ENCODE measurements at regions not wholly inside any gene's neighbourhood (a gene's known extent, or its start where the extent isn't known, plus 50 kb on each side); places are given as distances from the start of the nearest gene placed in this dataset.
"Not testable (repeated sequence)": the region's sequence is repeated elsewhere in the genome, so short reads cannot be mapped to it uniquely, and the experiment has no call there.

DNA sequence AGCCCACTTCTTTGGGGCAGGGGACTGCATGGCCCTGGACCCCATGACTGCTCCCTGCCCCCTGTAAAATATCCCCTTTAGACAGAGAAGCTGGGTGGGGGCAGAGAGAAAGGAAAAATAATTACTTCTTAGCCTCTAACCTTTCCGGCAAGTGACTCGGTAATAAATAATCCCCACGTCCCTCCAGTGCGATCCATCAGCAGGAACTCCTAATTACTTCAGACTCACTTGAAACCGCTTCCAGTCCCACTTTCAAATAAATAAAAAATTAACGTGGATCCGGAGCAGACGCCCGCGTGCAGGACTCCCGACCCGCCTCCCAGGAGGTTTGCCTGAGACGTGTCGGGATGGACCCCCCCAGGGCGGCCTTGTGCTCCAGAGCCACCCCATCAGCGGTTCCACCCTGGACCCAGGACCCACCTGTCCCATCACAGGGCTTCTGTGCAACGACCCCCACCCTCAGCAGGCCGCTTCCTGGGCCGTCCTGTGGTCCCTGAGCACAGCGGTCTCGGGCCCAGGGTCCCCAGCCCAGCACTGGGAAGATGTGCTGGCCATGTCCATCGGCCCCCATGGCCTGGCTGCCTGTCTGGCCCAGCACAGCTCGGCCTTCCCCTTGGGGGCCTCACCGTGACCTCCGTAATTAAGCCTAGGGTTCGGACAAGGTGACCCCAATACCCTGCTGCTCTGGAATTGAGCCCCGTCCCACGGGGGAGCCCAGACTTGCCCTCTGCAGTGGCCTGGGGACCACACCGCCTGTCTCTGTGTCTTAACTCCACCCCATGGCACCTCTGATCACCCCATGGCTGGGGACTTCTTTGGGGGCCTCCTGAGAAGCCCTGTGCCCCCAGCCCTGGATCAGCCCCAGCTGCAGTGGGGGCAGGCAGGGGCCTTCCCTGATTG, 108.0 kb downstream of the UNCX start:
- DNase-seq: no peak

DNA sequence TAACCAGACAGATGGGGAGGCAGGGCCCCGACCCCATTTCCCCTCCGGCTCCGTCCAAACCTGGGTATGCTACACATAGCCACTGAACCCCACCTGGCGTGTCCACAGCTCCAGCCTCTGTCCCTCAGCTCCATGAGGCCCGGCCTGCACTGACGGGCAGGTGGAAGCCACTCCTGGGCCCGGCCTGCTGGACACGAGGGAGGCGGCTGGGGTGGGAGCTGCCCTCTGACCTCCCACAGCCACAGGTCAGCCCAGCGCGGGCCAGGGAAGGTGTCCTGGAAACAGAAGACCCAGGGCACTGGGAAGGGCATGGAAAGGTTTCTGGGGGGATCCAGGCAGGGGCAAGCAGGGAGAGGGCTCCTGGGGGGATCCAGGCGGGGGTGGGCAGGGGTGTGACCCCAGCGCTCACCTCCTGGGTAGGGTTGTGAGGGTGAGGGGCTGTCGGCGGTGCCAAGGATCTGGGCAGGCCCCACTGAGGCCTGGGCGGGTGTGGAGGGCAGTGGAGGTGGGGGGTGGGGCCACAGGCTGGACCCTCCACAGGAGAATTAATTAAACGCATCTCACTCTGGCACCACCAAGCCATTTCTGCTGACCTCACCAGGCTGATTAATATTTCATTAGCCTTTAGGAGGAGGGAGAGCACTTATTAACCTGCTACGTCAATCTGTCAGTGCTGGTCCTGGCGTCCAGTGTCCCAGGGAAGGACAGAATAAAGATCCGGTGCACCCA, 108.9 kb downstream of the UNCX start:
- no peak for DNase-seq

DNA sequence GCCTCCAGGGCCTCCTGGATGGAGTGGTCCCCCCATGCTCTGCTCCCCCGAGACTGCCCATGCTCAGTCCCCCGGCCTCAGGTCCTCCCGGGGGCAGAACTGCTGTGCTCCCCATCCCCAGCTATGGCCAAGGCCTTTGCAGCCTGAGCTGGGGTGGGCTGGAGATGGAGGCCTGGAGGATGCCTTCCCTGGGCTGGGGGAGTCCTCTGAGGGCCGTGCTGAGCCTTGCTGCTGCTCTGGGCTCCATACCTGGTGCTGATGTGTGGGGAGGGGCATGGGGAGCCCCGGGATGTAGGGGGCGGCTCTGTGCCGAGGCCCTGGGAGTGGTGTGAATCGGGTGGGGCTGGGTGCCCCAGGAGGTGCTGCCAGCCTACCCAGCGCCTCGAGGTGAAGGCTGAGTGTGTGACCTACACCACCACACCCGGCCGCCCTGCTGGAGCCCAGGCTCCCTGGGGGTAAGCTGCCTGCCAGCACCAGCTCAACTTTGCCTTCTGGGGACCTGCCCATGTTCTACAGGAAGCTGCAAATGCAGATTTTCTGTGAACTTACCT, 109.5 kb downstream of the UNCX start:
- DNase-seq: no peak

DNA sequence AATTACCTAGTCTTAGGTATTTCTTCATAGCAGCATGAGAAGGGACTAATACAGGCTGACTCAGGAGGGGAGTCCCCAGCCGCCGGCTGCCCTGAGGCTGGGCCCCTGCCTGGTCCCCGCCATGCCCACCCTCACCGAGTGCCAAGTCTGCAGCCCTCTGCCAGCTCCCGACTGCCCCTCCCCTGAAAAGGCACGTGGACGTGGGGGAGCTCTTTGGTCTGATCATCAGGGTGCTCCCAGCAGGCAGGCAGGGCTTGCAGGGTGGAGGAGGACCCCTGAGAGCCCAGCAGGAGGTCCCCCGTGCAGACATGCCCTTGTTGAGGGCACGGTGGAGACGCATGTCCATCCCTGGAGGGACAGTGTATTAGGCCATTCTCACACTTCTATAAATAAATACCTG, 110.9 kb downstream of the UNCX start:
- no peak for DNase-seq

DNA sequence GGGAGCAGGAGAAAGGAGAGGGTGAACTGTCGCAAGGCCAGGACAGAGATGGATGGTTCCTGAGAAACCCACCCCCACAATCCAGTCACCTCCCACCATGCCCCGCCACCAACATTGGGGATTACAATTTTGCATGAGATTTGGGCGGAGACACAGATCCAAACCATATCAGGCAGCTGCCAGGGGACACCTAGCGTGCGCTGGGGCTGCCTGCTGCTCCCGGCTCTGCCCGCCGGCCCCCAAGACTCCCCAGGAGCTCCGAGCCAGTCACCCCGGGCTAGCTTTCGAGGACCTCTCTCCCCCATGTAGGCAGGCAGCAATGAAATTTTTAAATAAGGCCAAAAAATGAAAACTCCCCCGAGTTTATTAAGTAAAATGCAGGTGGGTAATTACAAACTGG, 111.7 kb downstream of the UNCX start:
- DNase-seq: no peak

DNA sequence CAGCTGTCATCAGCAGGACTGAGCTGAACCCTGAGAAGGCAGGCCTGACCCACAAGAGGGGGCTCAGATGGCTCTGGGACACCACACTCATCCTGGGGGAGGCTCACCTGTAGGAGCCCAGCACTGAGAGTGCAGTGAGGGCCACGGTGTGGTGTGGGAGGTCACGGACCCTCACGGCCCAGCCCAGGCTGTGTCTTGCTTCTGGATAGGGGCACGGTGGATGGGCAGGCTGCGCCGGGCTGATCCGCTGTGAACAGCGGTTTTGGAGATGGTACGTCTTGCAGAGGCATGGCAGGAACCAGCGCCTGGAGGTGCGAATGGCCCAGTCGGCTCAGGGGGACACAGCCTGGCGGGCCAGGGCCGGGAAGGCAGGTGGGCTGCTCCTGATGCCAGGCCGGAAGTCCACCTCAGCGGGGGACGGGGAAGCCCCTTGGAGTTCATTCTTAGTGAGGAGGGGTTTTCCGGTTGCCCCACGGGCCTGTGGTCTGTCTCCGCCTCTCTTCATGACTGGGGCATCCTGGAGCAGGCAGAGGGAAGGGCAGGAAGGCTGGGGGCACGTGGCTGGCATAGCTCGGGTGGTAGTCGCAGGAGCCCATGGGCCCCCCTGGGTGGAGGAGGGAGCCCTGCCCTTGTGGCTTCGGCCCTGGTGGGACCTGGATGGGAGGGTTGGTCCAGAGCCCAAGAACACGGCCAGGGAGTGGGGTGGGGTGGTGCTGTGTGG, 112.5 kb downstream of the UNCX start:
- DNase-seq: no peak

DNA sequence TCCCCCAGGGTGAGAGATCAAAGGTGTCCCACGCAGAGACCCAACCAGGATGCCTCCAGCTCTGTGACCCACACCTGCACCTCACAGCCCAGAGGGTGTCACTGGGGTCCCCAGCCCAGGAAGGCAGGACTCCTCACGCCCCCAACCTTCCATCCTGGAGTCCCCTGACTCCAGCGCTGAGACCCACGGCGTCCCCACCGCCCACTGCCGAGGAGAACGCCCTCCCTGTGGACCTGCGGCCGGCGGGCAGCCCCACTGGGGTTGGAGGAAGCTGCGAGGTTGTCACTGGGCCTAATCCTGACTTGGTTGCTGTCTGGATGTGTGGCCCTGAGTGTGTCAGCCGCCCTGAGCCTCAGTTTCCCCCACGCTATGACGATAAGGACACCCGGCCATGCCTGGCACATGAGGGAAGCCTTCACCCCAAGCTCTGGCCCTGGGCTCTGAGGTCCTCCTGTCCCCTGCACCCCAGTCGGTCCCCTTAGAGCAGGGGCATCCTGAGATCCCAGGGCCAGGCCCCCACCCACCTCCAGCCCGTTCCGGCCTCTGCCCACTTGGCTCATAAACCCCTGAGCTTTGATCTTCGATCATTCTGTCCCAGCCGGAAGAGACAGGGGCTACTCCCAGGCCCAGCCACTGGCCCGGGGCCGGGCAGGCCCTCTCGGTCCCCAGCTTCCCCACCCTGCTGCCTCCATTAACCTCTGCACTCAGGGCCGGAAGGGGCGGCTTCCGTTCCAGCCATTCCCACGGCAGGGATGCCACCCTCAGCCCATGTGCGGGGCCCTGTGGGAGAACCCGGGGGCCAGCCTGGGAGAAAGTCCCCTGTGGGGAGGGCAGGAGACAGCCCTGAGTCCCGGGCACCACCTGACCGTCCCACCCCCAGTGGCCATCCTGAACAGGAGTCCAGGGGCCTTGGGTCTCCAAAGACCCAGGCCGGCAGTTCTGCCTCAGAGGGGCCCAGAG, 113.2 kb downstream of the MICALL2 start:
- DNase-seq: no peak

DNA sequence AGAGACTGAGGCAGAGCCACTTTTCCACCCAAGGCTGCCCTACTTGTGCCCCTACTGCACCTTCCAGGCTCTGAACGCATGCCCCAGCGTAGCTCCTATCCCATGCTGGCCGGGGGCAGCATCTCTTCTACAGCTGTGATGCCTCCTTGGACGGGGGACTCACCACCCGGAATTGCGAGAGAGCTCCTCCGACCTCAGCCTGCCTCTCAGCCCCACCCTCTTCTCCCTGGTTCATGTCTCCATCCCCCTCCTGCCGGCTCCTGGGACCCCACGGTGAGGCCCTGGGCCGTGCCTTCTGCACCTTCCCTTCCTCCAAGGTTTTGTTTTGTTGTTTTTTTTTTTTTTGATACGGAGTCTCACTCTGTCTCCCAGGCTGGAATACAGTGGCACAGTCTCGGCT, 112.4 kb downstream of the MICALL2 start:
- DNase-seq: no peak

DNA sequence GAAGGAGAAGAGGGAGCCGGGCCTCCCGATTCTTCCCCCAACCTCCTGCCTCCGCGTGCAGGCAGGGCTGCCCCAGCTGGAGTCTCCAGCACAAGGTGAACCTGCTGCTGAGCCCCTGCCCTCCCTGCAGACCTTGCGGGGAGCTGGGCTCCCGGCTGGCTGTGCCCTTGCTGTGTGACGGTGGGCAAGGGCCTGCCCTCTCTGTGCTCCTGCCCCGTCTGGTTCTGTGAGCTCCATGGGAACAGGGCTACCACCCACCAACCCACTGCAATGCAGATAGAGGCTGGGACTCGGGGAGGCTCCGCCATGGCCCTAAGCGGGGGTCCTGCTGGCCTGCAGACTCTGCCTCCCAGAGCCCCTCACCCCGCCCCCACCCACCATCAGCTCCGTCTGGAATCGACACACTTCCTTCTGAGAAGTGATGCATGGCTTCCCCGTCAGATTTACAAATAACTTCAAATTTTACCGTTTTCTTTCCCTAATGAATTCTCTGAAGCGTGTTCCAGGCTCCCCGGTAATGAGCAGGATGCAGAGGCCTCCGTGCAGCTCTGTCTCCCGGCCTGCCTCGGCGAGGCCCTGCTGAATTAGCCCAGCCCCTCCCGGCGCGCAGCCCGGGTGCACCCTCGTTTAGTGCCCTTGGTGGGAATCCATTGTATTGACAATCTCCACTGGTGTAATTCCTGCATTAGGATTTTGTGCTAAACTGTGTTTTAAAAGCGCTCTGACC, 111.0 kb downstream of the MICALL2 start:
- no peak for DNase-seq

DNA sequence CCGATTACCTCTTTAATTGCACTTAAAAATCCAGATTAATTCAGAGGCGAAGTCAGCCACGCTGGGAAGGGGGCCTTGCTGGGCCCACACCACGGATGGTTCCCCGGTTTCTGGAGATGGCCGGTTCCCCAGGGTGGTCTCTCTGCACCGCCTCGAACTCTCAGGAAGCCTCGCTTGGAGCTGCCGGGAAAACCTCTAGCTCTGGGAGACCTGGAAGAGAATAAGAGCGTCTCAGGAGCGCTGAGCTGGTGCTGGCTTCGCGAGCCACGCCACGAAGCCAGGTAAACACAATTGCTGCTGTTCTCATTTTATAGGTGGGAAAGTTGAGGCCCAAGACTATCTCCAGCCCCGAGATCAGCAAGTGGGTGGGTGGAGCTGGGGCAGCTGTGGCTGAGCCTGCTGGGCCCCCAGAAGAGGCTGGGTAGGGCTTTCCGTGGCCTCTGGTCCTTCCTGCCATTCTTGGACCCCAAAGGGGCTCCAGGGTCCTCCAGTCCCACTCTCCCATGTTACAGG, 110.4 kb downstream of the MICALL2 start:
- DNase-seq: no peak

DNA sequence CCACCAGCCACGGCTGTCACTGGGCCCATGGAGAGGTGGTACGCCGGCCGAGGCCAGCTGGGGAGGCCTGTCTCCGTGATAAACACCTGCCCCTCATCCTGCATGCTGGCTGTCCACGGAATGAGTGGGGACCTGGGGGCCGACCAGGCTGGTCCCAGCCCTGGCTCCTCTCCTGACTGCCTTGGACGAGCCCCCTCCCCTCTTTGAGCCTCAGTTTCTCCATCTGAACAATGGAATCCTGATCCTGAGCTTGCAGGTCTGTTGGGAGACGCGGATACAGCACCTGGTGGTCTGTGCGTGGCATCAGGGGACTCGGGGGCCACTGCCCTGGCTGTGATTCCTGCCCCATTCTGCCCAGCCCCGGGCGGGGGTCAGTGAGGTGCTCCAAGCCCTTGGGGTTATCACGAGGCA, 109.9 kb downstream of the MICALL2 start:
- no peak for DNase-seq

DNA sequence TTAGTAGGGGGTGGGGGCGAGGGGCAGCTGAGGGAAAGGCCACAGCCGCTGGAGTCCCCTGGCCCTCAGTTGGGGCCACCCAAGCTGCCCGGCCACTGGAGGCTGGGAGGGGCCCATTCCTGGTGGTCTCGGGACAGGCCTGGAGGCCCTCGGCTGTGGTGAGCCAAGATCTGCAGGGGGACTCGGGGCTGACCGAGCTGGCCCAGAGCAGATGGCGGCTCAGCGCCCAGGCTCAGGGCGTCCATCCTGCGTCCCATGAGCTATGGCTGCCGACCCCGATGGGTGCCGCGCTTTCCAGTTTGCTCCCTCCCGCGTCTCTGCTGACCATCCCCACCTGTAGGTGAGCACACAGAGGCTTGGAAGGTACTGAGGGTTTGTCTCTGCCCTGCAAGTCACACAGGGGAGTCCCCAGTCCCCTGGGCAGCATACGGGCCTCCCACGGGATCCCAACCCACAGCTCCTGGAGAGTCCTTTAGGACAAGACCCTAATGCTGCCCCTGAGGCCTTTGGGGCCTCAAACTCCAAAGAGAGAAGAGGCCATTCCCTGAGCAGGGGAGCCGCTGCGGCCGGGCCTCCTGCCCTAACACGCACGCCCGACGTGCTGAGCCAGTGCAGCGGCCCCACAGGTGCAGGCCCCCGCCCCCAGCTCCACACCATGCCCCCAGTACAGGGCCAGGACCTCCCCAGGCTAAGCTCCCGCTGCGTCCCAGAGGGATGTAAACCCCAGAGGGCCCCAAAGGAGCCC, 107.2 kb downstream of the MICALL2 start:
- no peak for DNase-seq

DNA sequence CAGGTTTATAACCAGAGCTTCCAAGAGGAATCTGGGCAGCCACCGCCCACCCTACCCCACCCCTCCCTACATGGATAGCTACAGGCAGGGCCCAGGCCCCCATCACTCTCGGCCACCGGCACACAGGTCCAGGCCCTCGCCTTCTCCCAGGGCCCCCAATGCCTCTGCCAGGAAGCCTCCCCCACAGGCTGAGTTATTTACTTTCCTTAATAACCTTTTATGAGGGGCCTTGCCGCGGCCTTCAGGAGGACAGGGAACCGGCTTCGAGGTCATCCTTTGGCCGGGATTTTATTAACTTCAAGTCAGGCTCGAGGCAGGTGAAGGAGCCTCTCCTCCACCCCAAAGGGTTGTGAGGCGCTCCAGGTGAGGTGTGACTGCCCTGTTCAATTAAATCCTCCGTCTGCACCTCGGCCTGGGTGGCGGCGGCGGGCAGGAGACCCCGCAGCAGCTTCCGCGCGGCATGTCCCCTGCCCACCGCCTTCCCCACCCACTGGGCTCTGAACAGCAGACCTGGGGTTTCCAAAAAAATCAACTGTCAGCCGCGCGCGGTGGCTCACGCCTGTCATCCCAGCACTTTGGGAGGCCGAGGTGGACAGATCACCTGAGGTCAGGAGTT, 106.5 kb downstream of the MICALL2 start:
- DNase-seq: no peak

DNA sequence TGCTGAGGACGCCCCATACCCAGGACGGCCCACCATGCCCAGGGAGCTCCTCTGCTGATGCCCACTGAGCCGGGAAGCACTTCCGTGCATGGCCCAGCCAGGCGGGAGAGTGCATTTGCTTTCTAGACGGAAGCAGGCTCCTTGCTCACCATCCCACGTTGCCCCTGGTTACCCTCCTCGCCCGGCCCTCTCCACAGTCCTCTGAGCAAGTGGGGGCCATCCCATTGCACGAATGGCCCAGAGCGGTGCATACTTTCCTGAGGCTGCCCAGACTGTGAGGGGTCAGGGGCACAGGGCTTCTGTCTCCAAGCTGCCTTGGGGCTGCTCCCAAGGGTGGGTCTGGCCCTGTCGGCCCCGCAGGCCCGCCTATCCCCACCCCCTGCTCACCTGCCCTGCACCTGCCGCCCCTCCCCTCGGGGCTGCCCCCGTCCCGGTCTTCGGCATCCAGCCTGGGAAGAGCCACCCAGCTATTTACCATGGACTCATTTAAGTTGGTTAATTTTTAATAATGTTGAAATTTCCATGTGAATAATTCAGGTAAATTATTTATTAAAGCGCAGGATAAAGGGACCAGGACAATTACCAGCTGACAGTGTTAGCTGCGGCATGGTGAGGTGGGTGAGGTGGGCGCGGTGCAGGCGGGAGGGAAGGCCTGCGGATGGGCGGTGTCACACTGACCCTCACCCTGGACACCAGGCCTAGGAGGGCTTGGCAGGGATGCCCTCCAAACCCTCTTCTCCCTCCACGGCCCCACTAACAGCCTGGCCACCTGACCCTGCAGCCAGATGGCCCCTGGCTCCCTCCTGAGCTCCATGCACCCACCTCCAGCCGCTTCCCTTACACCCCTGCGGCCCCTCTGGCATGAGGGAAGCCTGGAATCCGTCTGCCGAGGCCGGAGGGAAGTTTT, 104.4 kb downstream of the MICALL2 start:
- no peak for DNase-seq

DNA sequence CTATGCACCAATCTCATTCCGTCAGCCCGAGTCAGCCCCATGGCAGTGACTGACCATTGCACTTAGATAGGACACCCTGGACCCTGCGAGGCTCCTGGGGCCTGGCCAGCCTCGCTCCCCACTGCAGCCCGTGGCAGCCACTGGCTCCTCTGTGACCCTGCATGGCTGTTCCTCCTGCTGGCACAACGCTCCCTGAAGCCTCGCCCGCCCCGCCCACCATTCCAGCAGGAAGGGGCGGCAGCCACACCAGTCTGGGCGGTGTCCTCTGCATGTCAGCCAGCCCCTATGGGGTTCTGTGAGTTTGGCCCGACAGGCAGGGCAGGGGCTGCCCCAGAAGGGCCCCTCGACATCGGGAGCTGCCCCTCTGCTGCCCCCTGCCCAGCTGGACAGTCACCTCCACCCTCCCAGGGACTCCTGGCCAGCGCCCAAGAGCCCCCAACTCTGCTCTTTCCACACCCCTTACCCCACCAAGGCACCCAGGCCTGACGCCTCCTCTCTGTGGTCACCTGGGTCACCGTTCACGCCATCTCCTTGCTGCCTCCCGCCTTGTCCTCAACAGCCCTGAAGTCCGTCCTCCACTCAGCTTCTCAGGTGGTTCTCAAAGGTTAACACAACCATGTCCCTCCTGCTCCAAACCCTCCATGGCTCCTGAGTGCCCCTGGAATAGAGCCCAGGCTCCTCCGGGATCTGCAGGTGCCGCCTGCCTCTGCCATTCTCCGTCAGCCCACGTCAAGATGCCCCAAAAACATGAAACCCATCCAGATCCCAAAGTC, 103.5 kb downstream of the MICALL2 start:
- no peak for DNase-seq

DNA sequence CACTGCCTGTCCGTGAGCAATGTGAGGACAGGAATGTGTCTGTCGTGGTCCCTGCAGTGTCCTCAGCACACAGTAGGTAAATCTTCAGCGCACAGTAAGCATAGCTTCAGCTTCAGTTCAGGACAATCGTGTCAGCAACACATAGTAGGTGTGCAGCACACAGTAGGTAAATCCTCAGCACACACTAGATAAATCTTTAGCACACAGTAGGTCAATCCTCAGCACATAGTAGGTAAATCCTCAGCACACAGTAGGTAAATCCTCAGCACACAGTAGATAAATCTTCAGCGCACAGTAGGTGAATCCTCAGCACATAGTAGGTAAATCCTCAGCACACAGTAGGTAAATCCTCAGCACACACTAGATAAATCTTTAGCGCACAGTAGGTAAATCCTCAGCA, 102.4 kb downstream of the MICALL2 start:
- not testable (repeated sequence) for DNase-seq

DNA sequence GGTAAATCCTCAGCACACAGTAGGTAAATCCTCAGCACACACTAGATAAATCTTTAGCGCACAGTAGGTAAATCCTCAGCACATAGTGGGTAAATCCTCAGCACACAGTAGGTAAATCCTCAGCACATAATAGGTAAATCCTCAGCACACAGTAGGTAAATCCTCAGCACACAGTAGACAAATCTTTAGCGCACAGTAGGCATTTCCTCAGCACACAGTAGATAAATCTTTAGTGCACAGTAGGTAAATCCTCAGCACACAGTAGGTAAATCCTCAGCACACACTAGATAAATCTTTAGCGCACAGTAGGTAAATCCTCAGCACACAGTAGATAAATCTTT, 102.0 kb downstream of the MICALL2 start:
- DNase-seq: not testable (repeated sequence)

Measured in nucleus accumbens (tissue), 56 donors.